Endothelial cell of umbilical vein (primary cell): ENCODE measurements at regions not wholly inside any gene's neighbourhood (a gene's known extent, or its start where the extent isn't known, plus 50 kb on each side); places are given as distances from the start of the nearest gene placed in this dataset.

Experiments
- POLR2A ChIP-seq: IDR thresholded peaks from 2 replicates; pipeline ENCODE4 v1.6.1; 2012; ENCODE audit warnings: low read depth, mild to moderate bottlenecking, control low read depth, low read length
- POLR2AphosphoS5 ChIP-seq: IDR thresholded peaks from 2 replicates; pipeline ENCODE4 v1.6.1; 2012; ENCODE audit warnings: low read depth, mild to moderate bottlenecking, control low read depth, low read length, moderate library complexity; ENCODE audit not compliant: insufficient read depth
- TF ChIP-seq, protein P1 (sequence below), 2 donors: IDR thresholded peaks; 1 replicate in 1 of 2; 2 replicates in 1 of 2; pipeline ENCODE4 v1.5.1; 2011; ENCODE audit warnings: low read length in 2 of 2, mild to moderate bottlenecking in 2 of 2, moderate library complexity in 2 of 2, control low read depth in 1 of 2, inconsistent platforms in 1 of 2, low read depth in 1 of 2; ENCODE audit not compliant: insufficient read depth in 1 of 2; ENCODE audit errors: extremely low read depth in 1 of 2

DNA sequence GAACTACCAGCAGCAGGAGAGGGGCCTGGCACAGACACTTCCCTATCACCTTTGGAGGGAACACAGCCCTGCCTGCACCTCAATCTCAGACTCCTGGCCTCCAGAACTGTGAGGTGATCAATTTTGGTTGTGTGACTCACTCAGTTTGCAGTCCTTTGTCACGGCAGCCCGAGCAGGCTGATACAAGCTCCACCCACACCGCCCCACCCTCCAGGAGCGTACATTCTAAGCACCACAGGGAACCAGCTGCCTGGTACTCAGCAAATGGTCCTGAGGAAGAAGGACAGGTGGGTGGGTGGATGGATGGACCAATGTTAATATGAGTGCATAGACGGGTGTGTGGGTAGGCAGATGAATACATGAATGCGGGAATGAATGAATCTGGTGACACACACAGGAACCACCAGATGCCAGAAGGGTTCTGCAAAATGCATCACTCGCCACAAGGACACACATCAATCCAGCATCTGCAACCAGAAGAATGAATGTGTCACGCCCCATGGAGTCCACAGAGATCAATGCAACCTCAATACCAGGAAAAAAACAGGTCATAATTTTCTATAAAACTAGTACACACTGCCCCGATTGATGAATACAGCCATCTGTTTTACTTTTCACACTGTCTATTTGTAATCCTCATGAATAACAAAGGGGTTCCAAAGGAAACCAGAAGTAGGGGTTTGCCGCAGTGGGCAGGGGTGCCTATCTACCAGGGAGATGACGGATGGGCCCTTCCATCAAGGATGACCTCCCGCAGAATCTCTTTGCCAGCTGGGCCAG, 284.5 kb downstream of the NPHP4 start:
- TF ChIP-seq POLR2AphosphoS5: no peak
- no peak for TF ChIP-seq POLR2A
- TF ChIP-seq, protein P1, sequence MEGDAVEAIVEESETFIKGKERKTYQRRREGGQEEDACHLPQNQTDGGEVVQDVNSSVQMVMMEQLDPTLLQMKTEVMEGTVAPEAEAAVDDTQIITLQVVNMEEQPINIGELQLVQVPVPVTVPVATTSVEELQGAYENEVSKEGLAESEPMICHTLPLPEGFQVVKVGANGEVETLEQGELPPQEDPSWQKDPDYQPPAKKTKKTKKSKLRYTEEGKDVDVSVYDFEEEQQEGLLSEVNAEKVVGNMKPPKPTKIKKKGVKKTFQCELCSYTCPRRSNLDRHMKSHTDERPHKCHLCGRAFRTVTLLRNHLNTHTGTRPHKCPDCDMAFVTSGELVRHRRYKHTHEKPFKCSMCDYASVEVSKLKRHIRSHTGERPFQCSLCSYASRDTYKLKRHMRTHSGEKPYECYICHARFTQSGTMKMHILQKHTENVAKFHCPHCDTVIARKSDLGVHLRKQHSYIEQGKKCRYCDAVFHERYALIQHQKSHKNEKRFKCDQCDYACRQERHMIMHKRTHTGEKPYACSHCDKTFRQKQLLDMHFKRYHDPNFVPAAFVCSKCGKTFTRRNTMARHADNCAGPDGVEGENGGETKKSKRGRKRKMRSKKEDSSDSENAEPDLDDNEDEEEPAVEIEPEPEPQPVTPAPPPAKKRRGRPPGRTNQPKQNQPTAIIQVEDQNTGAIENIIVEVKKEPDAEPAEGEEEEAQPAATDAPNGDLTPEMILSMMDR (IDR thresholded peaks at IDR 0.05; ENCODE audit: extremely low read depth in 1 of 2, insufficient read depth in 1 of 2, low read depth in 1 of 2, low read length in 2 of 2): no peak
